ENCODE measurements at regions not wholly inside any gene's neighbourhood (a gene's known extent, or its start where the extent isn't known, plus 50 kb on each side); places are given as distances from the start of the nearest gene placed in this dataset.

- TF ChIP-seq CTCF (IDR thresholded peaks at IDR 0.05; ENCODE audit: low read depth, low read length) = no peak
- no peak for TF ChIP-seq EZH2phosphoT487 (IDR thresholded peaks at IDR 0.05; ENCODE audit: low read depth)
Observed at GRCh38 chr2:128967646-128968045, 649.0 kb upstream of the HS6ST1 start.
